HG03103 (cell line): ENCODE measurements at regions not wholly inside any gene's neighbourhood (a gene's known extent, or its start where the extent isn't known, plus 50 kb on each side); places are given as distances from the start of the nearest gene placed in this dataset.
"Not testable (repeated sequence)": the region's sequence is repeated elsewhere in the genome, so short reads cannot be mapped to it uniquely, and the experiment has no call there.

Experiments used
- ATAC-seq: cut with Tn5 transposase; IDR thresholded peaks from one replicate; pipeline ENCODE4 v1.9.1; 2021; ENCODE audit warnings: low read depth; ENCODE audit not compliant: unreplicated experiment

DNA sequence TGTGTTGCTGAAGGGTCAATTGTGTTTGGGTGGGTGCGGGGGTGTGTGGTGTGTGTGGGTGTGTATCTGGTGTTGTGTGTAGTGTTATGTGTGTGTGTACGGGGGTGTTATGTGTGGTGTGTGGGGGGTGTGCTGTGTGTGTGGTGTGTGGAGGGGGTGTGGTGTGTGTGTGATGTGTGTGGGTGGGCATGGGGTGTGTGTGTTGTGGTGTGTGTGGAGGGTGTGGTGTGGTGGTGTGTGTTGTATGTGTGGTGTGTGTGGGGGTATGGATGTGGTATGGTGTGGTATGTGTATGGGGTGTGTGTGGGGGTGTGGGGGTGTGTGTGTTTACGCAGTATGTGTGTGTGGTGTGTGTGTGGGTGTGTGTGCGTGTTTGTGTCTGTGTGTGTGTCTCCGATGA, 110.8 kb downstream of the ZNF22 start:
- ATAC-seq: no peak

DNA sequence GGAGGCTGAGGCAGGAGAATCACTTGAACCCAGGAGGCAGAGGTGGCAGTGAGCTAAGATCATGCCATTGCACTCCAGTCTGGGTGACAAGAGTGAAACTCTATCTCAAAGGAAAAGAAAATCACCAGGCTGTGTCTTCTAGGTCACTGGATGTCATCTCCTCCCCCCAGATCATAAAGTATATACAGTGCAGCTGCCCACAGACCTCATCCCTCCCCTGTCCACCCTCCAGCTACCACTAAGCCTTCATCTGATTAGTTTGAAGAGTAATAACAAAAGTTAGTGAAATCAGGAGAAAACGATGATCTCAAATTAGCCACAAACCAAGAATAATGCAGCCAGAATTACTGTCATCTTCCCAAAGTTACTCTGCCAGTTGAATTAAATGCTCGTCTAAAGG, 117.2 kb downstream of the ZNF22 start:
- not testable (repeated sequence) for ATAC-seq

DNA sequence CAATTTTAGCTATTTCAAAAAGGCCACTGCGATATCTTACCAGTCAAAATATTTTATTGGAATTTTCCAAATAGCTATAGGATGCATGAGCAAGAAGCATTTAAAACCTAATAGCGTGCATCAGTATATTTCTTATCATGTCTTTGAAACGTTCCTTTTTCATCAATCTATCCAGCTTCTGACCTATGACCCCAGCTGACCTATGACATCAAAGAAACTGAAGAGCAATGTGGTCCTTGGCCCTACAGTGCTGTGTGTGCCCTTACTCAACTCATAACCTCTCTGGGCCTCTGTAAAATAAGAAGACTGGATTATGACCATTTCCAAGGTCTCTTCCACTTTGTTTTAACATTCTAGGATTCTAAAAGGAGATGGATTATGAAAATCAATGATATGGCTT, 118.2 kb downstream of the ZNF22 start:
- no peak for ATAC-seq

DNA sequence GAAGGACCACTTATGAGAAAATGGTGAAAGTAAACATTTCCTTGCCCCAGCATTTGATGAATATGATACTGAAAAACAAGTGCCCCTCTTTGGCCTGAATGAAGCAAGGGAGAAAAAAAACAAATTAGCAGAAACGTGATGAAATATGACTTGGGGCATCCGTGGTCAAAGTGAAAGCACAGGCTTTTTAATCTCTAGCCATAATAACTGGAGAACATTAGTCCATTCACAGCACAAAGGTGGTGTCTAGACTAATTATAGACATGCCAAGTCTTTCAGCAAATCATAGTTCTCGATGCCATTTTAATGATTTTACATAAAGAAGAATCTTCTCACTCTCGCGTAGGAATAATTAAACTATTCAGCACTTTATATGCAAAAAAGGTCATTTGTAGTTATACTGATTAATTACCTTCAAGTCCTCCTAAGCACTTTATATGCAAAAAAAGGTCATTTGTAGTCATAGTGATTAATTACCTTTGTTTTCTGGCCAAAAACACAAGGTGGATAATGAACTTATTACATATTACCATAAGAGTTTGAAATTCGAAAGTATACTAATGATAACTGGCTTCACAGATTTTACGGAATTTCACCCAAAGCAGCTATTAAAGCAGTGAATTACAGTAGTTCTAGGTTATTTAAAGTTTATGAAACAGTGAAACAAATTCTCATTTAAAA, 121.6 kb downstream of the ZNF22 start:
- not testable (repeated sequence) for ATAC-seq

DNA sequence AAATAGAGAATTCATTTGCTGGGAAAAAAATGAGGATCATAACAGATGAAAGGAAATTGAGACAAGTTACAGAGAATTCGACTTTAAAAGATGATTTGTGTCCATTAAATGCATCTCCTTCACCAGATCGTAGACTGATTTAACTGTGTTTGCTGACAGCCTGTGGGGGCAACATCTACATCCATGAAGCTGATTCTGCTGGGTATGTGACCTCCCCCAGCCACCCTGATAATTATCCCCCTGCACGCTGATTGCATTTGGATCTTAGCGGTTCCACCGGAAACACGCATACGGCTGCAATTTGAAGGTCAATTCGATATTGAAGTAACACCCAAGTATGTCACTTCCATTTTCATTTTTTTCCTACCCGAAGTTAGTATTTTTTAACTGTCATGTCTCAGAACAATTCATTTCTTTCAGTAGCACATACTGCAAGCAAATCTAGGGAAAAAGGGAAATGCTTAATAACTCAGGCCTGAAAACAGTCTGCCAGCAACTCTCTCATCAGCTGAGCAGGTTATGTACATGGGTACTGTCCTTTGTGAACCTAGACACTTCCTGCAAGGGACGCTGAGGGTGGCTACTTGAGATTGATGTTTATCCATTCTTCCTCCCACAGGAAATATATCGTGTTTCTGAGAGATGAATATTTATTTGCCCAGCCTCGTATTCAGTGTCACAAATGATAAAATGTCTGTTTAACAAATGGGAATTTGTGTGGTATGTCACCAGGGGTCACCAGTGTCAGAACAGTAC, 134.9 kb downstream of the ZNF22 start:
- ATAC-seq: no peak

DNA sequence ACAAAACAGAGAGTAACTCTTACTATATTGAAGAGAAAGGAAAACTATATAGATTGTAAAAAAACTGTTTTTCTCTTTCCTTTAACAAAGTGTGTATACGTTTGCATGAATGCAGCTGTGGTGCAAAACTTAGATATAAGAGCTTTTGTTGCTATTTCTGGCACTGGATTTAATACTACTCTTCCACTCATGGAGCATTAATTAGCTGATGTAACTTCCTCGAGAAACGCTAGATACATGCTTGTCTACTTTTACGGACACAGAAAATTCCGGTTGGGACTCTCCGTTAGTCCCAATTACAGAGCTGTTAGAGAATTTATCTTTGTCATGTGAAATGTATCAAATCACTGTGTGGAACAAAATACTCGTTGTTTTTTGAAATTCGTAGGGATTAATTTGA, 135.5 kb downstream of the ZNF22 start:
- no peak for ATAC-seq

DNA sequence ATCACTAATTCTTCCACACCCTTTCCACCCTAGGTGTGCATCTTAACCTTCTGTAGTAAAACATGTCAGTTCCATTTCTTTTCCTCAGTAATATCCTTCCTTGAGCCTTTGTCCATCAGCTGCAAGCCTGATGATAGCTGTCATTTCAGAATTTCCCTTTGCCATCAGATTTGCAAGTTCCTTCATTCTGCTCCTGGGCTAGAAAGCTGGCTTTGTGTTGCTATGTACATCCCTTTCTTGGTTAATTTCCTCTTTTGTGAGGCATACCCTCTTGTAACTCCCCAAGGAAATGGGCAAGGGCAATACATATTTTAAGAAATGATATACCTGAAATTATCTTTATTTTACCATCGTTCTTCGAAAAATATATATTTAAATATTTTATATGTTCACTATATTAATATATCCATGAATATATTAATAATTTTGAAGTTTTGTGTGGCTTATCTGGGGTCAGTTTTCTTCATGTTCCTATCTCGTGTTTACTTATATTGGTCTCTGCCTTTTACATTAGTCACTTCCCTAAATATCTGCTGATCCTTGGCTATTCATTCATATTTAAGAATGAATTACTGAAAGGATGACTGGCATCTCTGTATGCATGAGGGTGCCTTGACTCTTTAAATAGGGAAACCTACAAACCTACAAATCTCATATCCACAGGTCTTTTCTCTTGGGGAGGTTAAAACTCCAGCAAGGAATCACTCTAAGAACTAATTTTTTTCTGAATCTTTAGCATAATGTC, 143.8 kb downstream of the ZNF22 start:
- ATAC-seq: no peak

DNA sequence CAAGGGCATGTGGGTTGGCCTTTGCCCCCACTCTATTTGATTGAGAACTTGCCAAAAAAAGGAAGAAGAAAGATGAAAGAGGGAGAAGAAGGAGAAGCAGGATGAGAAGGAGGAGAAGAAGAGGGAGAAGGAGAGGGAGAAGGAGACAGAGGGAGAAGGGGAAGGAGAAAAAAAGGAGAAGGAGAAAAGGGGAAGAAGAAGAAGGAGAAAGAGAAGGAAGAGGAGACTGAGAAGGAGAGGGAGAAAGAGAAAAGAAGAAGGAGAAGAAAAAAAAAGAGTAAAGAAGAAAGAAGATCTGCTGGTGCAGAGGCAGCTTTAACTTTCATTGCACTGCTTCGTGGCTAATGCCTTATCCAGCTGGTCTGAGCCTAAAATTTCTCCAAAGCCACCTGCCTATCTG, 144.4 kb downstream of the ZNF22 start:
- ATAC-seq: not testable (repeated sequence)

DNA sequence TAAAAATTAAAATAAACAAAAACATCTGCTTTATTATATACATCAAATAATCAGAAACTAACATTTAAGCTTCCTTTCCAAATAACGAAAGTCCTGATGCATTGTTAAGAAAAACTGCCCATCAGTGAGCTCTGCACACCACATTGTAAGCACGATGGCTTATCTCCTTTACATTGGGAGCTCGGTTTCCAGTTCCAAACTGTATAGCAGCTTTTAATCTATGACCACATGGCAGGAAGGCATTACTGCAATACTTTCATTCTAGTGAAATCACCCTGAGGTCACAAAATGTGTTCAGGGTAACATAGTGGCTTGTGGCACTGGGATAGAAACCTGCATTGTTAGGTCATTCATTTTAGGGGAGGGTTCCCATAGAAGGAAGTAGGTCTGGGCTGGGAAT, 146.3 kb downstream of the ZNF22 start:
- no peak for ATAC-seq

DNA sequence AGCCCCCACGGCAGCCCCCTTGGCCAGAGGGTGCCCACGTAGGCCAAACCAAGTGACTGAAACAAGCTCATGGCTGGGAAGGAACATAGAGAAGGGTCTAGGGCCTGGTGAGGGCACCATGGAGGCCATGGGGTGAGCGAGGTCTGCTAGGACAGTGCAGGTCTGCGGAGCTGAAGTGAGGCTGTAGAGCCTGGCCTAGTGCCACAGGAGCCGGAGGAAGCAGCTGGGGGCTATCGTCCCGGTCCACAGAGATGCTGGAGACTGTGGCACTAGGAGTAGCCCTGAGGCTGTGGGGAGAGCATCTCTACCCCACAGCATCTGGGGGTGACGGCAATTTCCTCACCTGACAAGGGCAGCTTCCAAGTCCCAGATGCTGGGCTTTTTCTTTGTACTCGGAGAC, 150.3 kb downstream of the ZNF22 start:
- no peak for ATAC-seq

DNA sequence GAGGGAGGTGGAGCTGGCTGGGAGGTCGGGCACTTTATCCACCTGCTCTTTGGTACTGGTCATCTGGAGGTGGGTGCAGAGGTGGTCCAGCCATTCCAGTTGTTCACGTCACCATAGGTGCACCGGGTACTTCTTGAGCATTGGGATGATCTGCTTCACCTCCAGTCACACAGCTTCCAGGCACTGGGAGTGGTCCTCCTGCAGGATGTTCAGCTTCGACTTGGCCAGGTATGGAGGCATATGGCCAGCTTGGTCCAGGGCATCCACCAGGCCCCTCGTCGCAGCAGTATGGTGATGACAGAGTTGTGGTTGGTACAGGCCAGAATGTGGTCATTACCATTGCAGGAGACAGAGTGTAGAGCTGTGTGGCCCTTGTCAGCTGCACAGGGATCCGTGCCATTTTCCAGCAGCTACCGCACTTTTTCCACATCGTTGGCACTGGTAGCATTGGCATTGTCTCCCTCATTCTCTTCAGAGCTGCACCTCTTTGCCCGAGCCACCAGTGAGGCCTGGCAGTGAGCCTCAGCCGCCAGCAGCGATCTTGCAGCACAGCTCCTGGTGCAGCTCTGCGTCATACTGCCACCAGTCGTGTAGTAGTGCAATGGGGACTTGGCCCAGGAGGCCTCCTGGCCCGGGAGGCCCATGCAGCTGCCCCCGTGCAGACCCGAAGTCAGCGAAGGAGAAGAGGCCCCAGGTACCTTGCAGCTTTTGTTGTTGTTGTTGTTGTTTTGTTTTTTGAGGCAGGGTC, 150.9 kb downstream of the ZNF22 start:
- no peak for ATAC-seq

DNA sequence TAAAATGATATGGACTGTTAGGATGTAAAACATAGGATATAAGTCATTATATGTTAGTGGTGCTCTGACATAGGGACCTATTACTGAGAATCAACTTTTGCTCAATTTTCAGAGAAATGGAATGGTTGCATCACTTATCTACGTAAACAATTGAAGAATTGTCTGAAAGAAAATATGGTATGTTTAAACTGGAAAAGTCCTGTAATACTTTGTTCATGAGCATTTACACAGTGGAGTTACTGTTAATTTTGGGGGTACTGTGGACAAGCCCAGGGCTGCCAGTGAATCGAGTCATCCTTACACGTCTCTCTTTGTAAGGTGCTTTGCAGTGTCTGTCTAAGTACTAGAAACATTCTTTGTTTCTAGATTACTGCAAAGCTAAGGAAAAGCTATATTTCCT, 152.0 kb downstream of the ZNF22 start:
- no peak for ATAC-seq

DNA sequence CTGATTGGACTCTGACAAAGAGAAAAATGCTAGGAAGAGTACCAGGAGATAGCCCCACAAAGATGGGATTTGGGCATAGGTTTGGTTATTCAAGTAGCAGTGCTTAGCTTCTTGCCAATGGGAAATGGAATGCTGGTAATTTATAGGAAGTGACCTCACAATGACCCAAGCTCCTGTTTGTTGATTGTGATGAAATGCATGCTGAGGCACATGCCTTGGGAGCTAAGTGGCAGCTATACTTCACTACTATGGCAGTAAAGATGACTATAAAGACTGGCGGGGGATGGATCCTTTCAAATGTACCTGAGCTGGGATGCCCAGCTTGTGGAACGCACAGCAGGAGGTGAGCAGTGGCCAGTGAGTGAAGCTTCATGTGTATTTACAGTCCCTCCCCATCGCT, 153.8 kb downstream of the ZNF22 start:
- no peak for ATAC-seq

DNA sequence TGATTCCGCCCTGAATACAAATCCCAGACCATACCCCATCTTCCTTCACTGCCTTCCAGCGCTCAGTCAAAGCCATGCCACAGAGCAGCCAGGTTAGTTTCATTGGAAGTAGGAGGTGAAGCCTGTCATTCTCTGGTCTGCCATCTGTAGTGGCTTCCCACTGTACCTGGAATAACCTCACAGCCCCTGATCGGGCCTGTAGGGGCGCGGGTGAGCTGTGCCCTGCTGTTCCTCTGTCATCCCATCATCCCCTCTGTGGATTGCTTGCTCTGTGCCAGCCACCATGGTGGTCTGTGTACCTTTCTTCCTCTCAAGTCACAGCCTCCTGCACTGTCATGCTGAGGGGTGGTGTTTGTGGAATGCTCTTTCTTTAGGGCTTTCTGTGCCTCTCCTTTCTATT, 155.1 kb downstream of the ZNF22 start:
- no peak for ATAC-seq

DNA sequence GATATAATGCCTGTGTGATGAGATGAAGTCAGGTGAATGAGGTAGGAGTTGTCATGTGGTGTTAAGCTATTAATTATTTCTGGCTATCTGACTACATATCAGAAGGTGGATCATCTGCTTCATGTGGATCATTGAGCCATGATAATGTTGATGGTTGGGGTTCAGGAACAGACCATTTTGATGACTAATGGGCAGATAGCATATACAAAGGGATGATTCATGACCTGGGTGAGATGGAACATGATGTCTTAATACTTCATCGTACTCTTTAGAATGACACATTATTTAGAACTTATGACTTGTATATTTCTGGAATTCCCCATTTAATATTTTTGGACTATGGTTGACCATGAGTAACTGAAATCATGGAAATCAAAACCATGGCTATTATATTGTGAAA, 155.1 kb downstream of the OR13A1 start:
- ATAC-seq: no peak

DNA sequence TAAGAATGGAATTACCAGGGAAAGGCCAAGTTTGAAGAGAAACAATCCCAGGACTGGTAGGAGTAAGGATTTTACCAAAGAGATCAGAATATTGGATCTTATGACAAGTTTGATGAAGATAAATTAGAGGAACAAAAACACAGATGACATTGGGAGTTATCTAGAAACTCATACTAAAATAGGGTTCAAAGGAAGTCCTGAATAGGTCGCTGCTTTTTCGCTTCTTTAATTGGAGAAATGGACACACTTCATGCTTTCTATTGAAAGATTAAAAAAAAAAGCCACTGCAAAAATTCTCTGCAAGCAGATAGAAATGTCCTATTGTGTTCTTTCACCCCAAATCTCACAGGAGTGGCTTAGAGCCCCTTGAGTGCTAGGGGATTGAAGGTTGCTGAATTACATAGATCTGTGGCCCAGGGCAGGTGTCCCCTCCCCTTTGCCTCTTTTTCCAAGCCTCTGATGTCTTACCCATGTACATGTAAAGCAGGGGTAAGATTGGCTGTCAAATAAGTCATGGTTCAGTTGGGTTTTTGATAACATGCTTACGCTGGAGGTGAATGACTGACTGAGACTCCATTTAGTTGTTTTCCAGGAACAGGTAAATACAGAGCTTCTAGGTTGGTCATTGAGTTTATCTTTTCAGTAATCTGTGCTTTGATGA, 152.0 kb downstream of the OR13A1 start:
- no peak for ATAC-seq

DNA sequence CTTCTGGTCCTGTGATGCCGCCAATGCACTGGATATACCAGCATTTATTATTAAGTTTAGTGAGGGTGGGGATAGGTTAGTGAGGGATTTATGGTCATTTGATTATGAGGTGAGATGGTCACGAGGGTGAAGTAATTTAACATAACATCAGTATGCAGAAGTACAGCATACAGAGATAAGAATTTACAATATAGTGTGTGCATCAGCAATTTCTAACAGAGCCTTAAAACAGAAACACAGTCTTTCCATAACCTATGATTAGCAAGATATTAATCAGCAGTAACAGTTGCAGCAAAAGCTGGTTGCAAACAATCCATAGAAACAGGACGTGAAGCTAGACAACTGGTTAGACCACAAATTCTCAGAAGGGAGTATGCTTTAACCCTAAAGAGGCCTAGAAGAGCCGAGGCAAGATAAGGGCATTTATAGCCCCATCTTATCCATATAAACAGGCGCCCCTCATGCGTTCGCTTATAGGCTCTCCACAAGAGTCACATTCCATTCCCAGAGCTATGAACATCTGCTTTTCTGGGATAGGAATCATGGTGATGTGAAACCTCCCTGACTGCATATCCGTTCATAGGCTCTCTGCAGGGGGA, 139.8 kb downstream of the OR13A1 start:
- ATAC-seq: not testable (repeated sequence)

DNA sequence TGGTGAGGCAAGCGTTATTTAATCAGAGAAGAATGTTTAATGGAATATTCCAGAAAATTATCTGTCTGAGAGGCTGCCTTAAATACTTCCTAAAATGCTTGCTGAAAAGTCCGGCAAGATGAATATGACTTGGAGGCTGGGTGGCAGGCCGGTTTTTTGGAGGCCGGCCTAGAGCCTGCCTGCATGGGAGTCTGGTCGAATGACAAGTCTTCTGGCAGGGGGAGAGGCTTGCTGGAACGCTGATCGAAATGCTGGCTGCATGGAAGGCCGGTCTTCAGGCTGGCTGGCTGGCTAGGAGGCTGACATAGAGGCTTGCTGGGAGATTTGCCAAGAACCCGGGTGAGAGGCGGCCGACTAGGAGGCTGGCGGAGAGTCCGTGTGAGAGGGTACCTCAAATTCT, 135.7 kb downstream of the OR13A1 start:
- ATAC-seq: no peak

DNA sequence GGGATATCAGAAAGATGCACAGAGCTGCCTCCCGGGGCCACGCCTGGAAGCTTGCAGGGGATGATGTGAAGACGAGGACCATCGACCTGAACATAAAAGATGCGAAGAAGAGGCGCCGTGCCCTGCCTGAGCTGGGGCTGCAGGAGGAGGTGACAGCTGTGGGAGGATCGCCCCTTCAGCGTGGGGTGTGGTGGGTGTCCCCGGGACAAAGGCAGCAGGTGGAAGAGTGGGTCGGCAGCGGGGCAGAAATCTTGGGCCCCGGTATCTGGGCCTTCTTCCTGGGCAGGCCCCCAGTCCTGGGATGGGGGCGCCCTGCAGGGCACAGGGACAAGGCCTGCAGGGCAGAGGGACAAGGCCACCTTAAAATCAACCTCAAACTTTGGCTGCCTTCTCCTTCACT, 134.9 kb downstream of the OR13A1 start:
- no peak for ATAC-seq
